ENCODE measurements at regions not wholly inside any gene's neighbourhood (a gene's known extent, or its start where the extent isn't known, plus 50 kb on each side); places are given as distances from the start of the nearest gene placed in this dataset.

DNA sequence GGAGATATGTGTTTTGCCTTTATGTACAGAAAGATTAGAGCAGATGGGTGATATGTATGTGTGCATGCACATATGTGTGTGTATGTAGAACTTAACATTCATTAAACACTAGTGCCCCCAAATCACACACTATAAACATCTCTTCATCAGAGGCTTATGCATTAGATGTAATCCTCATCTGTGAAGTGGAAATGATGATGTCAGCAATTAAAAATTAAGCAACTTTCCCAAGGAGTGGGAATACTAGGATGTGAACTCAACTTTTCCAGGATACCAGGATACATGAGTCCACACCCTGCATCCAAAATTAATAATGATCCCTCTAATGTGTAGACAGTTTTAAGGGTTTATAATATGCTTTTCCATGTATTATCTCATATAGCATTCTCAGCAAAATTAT is 127.7 kb upstream of the ADAMTS18 start:
- TF ChIP-seq CTCF (IDR thresholded peaks at IDR 0.05) (no peak), POLR2AphosphoS5 (IDR thresholded peaks at IDR 0.05) (no peak), EP300 (IDR thresholded peaks at IDR 0.05) (no peak), POLR2A (IDR thresholded peaks at IDR 0.05) (no peak)

Data from upper lobe of left lung (tissue), 4 donors.